ENCODE measurements at regions not wholly inside any gene's neighbourhood (a gene's known extent, or its start where the extent isn't known, plus 50 kb on each side); places are given as distances from the start of the nearest gene placed in this dataset.

GRCh38 chr4:164695650-164696049, 58.3 kb upstream of the SMIM31 start:
- TF ChIP-seq CTCF (IDR thresholded peaks at IDR 0.05; ENCODE audit: low read depth, low read length): no peak
- TF ChIP-seq POLR2A (IDR thresholded peaks at IDR 0.05; ENCODE audit: extremely low read depth, insufficient read length): no peak

Data from NB4 (cell line).